Endothelial cell of umbilical vein (primary cell): ENCODE measurements at regions not wholly inside any gene's neighbourhood (a gene's known extent, or its start where the extent isn't known, plus 50 kb on each side); places are given as distances from the start of the nearest gene placed in this dataset.

ENCODE experiments used
- MAX ChIP-seq: IDR thresholded peaks from 2 replicates; pipeline ENCODE4 v1.6.1; 2011; ENCODE audit not compliant: insufficient read depth, insufficient read length
- POLR2A ChIP-seq: IDR thresholded peaks from 2 replicates; pipeline ENCODE4 v1.6.1; 2012; ENCODE audit warnings: low read depth, mild to moderate bottlenecking, control low read depth, low read length

- TF ChIP-seq MAX (no peak), POLR2A (no peak)
Measured at GRCh38 chr21:15260604-15261003, 195.8 kb upstream of the NRIP1 start.
